H4 (cell line): ENCODE measurements at regions not wholly inside any gene's neighbourhood (a gene's known extent, or its start where the extent isn't known, plus 50 kb on each side); places are given as distances from the start of the nearest gene placed in this dataset.
"Not testable (repeated sequence)": the region's sequence is repeated elsewhere in the genome, so short reads cannot be mapped to it uniquely, and the experiment has no call there.

Source experiments
- DNase-seq: peaks from one replicate; pipeline ENCODE4 v3.0.0-alpha.2; 2015; ENCODE audit warnings: low spot score

DNA sequence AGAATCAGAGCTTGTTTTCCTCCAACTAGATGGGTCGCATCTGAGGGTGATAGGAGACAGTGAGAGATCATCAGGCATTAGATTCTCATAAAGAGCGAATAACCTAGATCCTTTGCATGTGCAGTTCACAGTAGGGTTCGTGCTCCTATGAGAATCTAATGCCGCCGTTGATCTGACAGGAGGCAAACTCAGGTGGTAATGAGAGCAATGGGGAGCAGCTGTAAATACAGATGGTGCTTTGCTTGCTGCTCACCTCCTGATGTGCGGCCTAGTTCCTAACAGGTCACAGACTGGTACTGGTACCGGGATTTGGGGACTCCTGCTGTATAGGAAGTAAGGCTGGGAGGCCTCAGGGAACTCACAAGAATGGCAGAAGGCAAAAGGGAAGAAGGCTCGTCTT, 276.5 kb downstream of the FAT4 start:
- DNase-seq = no peak

- no peak for DNase-seq
Observed at GRCh38 chr4:125594056-125594602, 279.4 kb downstream of the FAT4 start.

DNA sequence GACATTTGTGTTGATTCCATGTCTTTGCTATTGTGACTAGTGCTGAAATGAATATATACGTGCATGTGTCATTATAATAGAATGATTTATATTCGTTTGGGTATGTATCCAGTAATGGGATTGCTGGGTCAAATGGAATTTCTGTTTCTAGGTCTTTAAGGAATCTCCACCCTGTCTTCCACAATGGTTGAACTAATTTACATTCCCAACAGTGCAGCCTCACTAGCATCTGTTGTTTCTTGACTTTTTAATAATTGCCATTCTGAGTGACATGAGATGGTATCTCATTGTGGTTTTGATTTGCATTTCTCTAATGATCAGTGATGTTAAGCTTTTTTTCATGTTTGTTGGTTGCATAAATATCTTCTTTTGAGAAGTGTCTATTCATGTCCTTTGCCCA, 291.2 kb downstream of the FAT4 start:
- not testable (repeated sequence) for DNase-seq

GRCh38 chr4:125620066-125620860, 305.5 kb downstream of the FAT4 start:
- no peak for DNase-seq

- no peak for DNase-seq
Observed at GRCh38 chr4:125624951-125625350, 310.2 kb downstream of the FAT4 start.

DNA sequence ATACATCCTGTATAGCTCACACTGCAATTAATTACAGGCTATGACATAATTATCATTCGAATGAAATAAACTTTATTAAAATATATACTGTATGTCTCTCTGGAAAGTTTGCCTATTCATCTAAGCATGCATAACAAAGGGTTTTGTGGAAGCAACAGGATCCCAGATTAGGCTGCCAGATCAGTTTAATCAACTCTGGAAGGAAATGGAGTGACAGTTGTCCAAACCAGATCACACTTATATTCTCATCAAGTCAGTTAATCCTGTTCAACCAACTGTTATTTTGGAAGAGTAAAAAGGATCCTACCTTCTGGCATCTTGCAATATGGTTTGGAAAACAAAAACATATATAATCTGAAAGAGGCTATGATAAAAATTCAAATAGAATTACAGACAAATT, 312.2 kb downstream of the FAT4 start:
- DNase-seq = no peak

- no peak for DNase-seq
Observed at GRCh38 chr4:125639182-125639621, 324.4 kb downstream of the FAT4 start.

- DNase-seq = no peak
Observed at GRCh38 chr4:125641611-125642010, 326.9 kb downstream of the FAT4 start.

- no peak for DNase-seq
Observed at GRCh38 chr4:125642645-125643044, 327.9 kb downstream of the FAT4 start.

- DNase-seq = no peak
Observed at GRCh38 chr4:125649452-125649851, 334.7 kb downstream of the FAT4 start.

DNA sequence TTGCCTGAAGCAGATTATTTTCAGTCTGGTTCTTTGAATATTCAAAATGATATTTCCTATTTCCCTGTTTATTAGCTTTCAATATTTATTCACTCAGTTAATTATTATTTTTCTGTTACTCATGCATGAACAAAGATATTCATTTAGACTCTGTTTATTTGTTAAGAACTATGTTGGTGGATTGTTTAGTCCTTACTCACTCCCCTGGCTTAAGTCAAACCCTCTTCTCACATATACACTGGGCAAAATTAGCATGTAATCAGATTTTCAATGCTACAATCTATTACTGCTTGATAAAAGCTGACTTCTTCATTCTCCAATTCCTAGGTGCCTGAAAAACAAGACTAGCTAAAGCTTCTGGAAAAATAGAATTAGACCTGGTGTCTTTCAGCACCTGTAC, 335.8 kb downstream of the FAT4 start:
- DNase-seq = no peak

- DNase-seq = not testable (repeated sequence)
Observed at GRCh38 chr4:125651707-125652357, 337.1 kb downstream of the FAT4 start.

GRCh38 chr4:125658773-125659172, 344.0 kb downstream of the FAT4 start:
- DNase-seq = no peak

DNA sequence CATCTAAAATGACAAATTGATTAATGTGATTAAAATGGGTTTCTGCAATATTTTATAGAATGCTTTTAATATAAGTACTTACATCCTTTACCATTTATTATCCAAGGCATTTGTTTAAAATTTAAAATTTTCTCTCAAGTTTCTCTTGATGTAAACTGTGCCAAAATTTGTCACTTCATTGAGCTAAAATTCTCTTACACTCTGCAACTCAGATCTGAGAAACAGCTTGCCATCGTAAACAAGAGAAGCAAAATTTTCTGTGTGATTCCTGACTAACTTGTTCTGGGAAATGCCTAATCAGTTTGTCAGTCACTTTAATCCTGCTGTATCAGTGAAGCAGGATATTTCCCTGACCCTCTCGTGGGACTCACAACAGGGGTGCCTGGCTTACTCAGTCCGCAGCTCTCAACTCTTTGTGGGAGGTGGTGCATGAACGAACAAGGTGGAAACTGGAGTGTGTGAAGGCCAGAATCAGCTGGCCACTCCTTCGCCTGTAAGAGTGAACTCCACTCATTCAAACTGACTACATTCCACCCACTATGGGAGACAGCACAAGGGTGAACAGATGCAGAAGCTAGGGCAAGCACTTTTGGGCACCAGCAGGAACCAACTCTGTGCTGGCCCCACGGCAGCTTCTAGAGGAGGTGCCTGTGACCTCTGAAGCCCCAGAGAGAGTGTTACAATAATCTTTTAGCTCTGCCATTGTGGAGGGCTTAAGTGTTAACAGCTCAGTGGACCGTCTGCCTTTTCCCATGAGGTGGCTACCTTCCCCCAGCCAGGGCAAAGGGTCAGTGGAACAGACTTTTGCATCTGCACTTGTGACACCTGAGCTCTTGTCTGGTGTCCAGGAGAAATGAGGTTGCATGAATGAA, 349.4 kb downstream of the FAT4 start:
- no peak for DNase-seq

GRCh38 chr4:125666635-125667034, 351.9 kb downstream of the FAT4 start:
- DNase-seq = no peak

- no peak for DNase-seq
Observed at GRCh38 chr4:125676156-125676555, 361.4 kb downstream of the FAT4 start.

- no peak for DNase-seq
Observed at GRCh38 chr4:125676583-125676982, 361.8 kb downstream of the FAT4 start.

- DNase-seq = no peak
Observed at GRCh38 chr4:125677665-125678307, 363.0 kb downstream of the FAT4 start.

GRCh38 chr4:125679989-125680388, 365.2 kb downstream of the FAT4 start:
- DNase-seq = no peak

DNA sequence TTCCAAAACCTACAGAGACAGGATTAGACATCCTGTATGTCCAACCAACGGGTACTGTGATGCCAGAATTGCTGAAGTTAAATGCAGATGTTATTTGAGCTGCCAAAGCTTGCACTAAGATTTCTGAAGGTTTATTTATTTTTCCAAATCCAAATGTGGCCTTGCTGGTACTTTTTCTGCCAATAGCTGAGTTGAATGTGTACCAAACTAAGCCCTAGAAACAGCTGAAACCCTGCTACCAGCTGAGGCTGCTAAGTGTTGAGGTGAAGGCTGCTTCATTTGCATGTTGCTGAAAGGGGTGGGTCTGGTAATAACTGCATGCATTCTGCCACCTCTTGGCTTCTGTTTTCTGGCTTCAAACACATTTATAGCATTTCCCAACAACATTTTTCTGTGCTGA, 366.5 kb downstream of the FAT4 start:
- DNase-seq = no peak

DNA sequence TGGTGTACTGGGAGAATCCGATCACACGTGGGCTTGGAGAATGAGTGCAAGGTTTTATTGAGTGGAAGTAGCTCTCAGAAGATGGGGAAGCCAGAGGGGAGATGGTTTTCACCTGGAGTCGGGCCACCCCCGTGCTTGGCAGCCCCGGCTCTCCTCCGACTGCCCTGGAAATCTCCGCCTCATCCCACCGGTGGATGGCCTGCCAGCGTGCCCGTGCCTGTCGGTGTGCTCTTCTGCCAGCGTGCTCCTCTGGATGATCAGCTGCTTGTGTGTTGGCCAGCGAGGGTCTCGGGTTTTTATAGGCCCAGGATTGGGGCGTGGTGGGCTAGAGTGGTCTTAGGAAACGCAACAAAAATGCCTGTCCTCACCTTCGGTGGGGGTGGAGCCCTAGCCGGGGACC, 368.0 kb downstream of the FAT4 start:
- DNase-seq = no peak

DNA sequence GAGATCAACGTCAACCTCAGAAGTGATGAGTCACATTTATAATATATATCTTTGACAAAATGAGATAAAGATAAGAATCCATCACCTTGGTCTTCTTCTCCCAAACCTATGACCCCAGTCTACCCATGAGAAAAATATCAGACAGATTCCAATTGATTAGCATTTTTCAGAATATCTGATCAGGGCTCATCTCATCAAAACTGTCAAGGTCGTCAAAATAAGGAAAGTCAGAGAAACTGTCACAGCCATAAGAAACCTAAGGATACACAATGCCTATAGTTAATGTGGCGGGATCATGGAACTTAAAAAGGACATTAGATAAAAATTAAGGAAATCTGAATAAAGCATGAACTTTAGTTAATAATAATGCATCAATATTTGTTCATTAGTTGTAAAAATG, 374.1 kb downstream of the FAT4 start:
- DNase-seq = no peak
